Left lung (tissue), 4 donors: ENCODE measurements at regions not wholly inside any gene's neighbourhood (a gene's known extent, or its start where the extent isn't known, plus 50 kb on each side); places are given as distances from the start of the nearest gene placed in this dataset.

Experiments used
- ATAC-seq: fragments of 200-7000 bp; cut with Tn5 transposase; one replicate; pipeline ENCODE4 v1.9.1; 2020; ENCODE audit warnings: moderate library complexity
- DNase-seq, 4 donors: peaks; one replicate each; pipeline ENCODE4 v3.0.0-alpha.2; 2013 to 2020
- H3K27ac ChIP-seq, 2 donors: fragments of 200-600 bp; sonication (generic) in 1 of 2; one replicate each; pipeline versions ENCODE4 v1.5.0 to v1.8.0; 2020 to 2021
- H3K27me3 ChIP-seq, 2 donors: fragments of 200-600 bp; sonication (generic) in 1 of 2; one replicate each; pipeline versions ENCODE4 v1.5.0 to v1.8.0; 2020 to 2021
- H3K36me3 ChIP-seq, 2 donors: fragments of 200-600 bp; sonication (generic) in 1 of 2; one replicate each; pipeline versions ENCODE4 v1.5.0 to v1.8.0; 2020 to 2021
- H3K4me1 ChIP-seq, 2 donors: fragments of 200-600 bp; one replicate each; pipeline ENCODE4 v1.8.0; 2021
- H3K4me3 ChIP-seq, 2 donors: fragments of 200-600 bp; sonication (generic) in 1 of 2; one replicate each; pipeline versions ENCODE4 v1.5.0 to v1.8.0; 2020 to 2021; ENCODE audit warnings: mild to moderate bottlenecking in 1 of 2
- H3K9me3 ChIP-seq, 2 donors: fragments of 200-600 bp; sonication (generic) in 1 of 2; one replicate each; pipeline versions ENCODE4 v1.5.0 to v1.8.0; 2020 to 2021
- intact Hi-C, 2 donors: fragments of 100-400 bp; cut with DNase I; formaldehyde crosslinking; loops; one replicate each; pipeline versions ENCODE4 v1.11.2 to v1.14.2; 2022
- TF ChIP-seq, protein P1 (sequence below), 2 donors: fragments of 200-600 bp; sonication (generic) in 1 of 2; IDR thresholded peaks; one replicate each; pipeline versions ENCODE4 v1.5.0 to v1.8.0; 2021; ENCODE audit warnings: antibody characterized with exemption in 2 of 2
- donor health status: DM: no; HTN: yes; CAD: no.
- donor health status: DM: no; HTN: no; CAD: no.

- H3K4me1 ChIP-seq, result no peaks in the 10 kb centered on the region
- DNase-seq (no peak), ATAC-seq (no peak)
- TF ChIP-seq, protein P1, sequence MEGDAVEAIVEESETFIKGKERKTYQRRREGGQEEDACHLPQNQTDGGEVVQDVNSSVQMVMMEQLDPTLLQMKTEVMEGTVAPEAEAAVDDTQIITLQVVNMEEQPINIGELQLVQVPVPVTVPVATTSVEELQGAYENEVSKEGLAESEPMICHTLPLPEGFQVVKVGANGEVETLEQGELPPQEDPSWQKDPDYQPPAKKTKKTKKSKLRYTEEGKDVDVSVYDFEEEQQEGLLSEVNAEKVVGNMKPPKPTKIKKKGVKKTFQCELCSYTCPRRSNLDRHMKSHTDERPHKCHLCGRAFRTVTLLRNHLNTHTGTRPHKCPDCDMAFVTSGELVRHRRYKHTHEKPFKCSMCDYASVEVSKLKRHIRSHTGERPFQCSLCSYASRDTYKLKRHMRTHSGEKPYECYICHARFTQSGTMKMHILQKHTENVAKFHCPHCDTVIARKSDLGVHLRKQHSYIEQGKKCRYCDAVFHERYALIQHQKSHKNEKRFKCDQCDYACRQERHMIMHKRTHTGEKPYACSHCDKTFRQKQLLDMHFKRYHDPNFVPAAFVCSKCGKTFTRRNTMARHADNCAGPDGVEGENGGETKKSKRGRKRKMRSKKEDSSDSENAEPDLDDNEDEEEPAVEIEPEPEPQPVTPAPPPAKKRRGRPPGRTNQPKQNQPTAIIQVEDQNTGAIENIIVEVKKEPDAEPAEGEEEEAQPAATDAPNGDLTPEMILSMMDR (IDR thresholded peaks at IDR 0.05), result no peak
- no peaks in the 10 kb centered on the region for H3K9me3 ChIP-seq
- peaks cover 0 to 9% of the 10 kb centered on the region in 2 donors for H3K27me3 ChIP-seq
- no peak overlapping the region for H3K27ac ChIP-seq
- no peak overlapping the region for H3K4me3 ChIP-seq
- no peaks in the 10 kb centered on the region for H3K36me3 ChIP-seq
- intact Hi-C loops, result no loop called here
These were observed 280.9 kb upstream of the SIX2 start for GRCh38 chr2:45289997-45290709.

GRCh38 chr2:45288532-45289417, 279.5 kb upstream of the SIX2 start:
- DNase-seq (no peak), ATAC-seq (no peak)
- H3K4me1 ChIP-seq, result no peaks in the 10 kb centered on the region
- TF ChIP-seq, protein P1 (IDR thresholded peaks at IDR 0.05), result no peak
- no peaks in the 10 kb centered on the region for H3K9me3 ChIP-seq
- H3K36me3 ChIP-seq, result no peaks in the 10 kb centered on the region
- peaks cover 0 to 9% of the 10 kb centered on the region in 2 donors for H3K27me3 ChIP-seq
- intact Hi-C loops, result no loop called here
- no peak overlapping the region for H3K27ac ChIP-seq
- no peak overlapping the region for H3K4me3 ChIP-seq

DNA sequence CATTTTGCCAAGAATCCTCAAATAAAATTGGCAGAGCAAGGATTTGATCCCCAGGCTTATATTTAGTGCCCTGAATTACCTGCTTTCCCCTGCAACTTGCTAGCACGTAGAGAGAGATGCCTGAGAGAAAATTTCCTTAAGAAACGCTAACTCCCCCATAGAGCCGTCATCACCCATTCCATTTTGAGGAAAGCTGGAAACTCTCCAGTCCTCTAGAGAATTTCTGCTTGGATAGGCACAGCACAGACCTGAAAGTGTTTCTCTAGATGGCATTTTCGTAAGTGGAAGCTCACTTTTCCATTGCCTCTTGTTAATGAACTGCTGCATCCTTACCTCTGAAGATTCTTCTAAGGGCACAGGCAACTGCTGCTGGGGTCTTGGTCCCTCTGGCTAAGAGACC, 277.8 kb upstream of the SIX2 start:
- H3K27ac ChIP-seq, result no peak overlapping the region
- no peaks in the 10 kb centered on the region for H3K9me3 ChIP-seq
- TF ChIP-seq, protein P1 (IDR thresholded peaks at IDR 0.05), result no peak
- H3K4me1 ChIP-seq, result no peaks in the 10 kb centered on the region
- ATAC-seq (no peak), DNase-seq (no peak)
- no peaks in the 10 kb centered on the region for H3K36me3 ChIP-seq
- intact Hi-C loops, result no loop called here
- H3K4me3 ChIP-seq, result no peak overlapping the region
- H3K27me3 ChIP-seq, result peaks cover 0 to 9% of the 10 kb centered on the region in 2 donors

- H3K4me3 ChIP-seq, result no peak overlapping the region
- TF ChIP-seq, protein P1 (IDR thresholded peaks at IDR 0.05), result no peak
- H3K9me3 ChIP-seq, result no peaks in the 10 kb centered on the region
- intact Hi-C loops, result no loop called here
- no peak overlapping the region for H3K27ac ChIP-seq
- ATAC-seq (no peak), DNase-seq (no peak)
- H3K36me3 ChIP-seq, result no peaks in the 10 kb centered on the region
- H3K4me1 ChIP-seq, result no peaks in the 10 kb centered on the region
- H3K27me3 ChIP-seq, result peaks cover 0 to 9% of the 10 kb centered on the region in 2 donors
These were observed 276.6 kb upstream of the SIX2 start for GRCh38 chr2:45285771-45286390.

- H3K4me3 ChIP-seq, result no peak overlapping the region
- TF ChIP-seq, protein P1 (IDR thresholded peaks at IDR 0.05), result no peak
- H3K4me1 ChIP-seq, result no peaks in the 10 kb centered on the region
- H3K27ac ChIP-seq, result no peak overlapping the region
- no peaks in the 10 kb centered on the region for H3K36me3 ChIP-seq
- ATAC-seq (no peak), DNase-seq (no peak)
- H3K9me3 ChIP-seq, result no peaks in the 10 kb centered on the region
- intact Hi-C loops, result no loop called here
- peaks cover 0 to 9% of the 10 kb centered on the region in 2 donors for H3K27me3 ChIP-seq
These were observed 276.1 kb upstream of the SIX2 start for GRCh38 chr2:45285311-45285710.
